ENCODE measurements at regions not wholly inside any gene's neighbourhood (a gene's known extent, or its start where the extent isn't known, plus 50 kb on each side); places are given as distances from the start of the nearest gene placed in this dataset.
A peak's percentile ranks its signal among the peaks of the same experiment; 100 is the strongest.

GRCh38 chr7:27315066-27315465 lies 72.5 kb downstream of the EVX1 start:
- TF ChIP-seq CTCF (conservative IDR thresholded peaks at IDR 0.05) = no peak
- peak overlapping the region; percentile 93 for H3K27ac ChIP-seq

- TF ChIP-seq CTCF (conservative IDR thresholded peaks at IDR 0.05) = no peak
- H3K27ac ChIP-seq = peak overlapping the region; percentile 93; the same call in 1 of the 2 replicates
Measured at GRCh38 chr7:27316311-27316710, 73.7 kb downstream of the EVX1 start.

- TF ChIP-seq CTCF (conservative IDR thresholded peaks at IDR 0.05) = no peak
- H3K27ac ChIP-seq = no peak overlapping the region
Measured at GRCh38 chr7:27324246-27324645, 81.6 kb downstream of the EVX1 start.

- no peak overlapping the region for H3K27ac ChIP-seq
- peak; percentile 50 for TF ChIP-seq CTCF (conservative IDR thresholded peaks at IDR 0.05)
Measured at GRCh38 chr7:27329909-27330308, 87.3 kb downstream of the EVX1 start.

- no peak for TF ChIP-seq CTCF (conservative IDR thresholded peaks at IDR 0.05)
- no peak overlapping the region for H3K27ac ChIP-seq
Measured at GRCh38 chr7:27339478-27339877, 96.9 kb downstream of the EVX1 start.

- no peak for TF ChIP-seq CTCF (conservative IDR thresholded peaks at IDR 0.05)
- H3K27ac ChIP-seq = peak overlapping the region; percentile 98
Measured at GRCh38 chr7:27344471-27344870, 101.9 kb downstream of the EVX1 start.

GRCh38 chr7:27345164-27345887 lies 102.7 kb downstream of the EVX1 start:
- no peak for TF ChIP-seq CTCF (conservative IDR thresholded peaks at IDR 0.05)

More at GRCh38 chr7:27345164-27345887, 102.7 kb downstream of the EVX1 start:
- peak overlapping the region; percentile 98 for H3K27ac ChIP-seq
